LNCaP clone FGC (cell line): ENCODE measurements at regions not wholly inside any gene's neighbourhood (a gene's known extent, or its start where the extent isn't known, plus 50 kb on each side); places are given as distances from the start of the nearest gene placed in this dataset.

ENCODE experiments used
- DNase-seq: peaks from one replicate; pipeline ENCODE4 v3.0.0-alpha.2; 2011; ENCODE audit warnings: low read depth
- H3K4me3 ChIP-seq: 2 replicates; pipeline ENCODE4 v1.5.1; 2011; ENCODE audit warnings: mild to moderate bottlenecking, low read depth, low read length, control low read depth
- TF ChIP-seq, protein P1 (sequence below): IDR thresholded peaks from 2 replicates; pipeline ENCODE4 v1.5.1; 2012; ENCODE audit warnings: mild to moderate bottlenecking; ENCODE audit not compliant: control insufficient read depth, insufficient read depth; ENCODE audit errors: extremely low read depth

DNA sequence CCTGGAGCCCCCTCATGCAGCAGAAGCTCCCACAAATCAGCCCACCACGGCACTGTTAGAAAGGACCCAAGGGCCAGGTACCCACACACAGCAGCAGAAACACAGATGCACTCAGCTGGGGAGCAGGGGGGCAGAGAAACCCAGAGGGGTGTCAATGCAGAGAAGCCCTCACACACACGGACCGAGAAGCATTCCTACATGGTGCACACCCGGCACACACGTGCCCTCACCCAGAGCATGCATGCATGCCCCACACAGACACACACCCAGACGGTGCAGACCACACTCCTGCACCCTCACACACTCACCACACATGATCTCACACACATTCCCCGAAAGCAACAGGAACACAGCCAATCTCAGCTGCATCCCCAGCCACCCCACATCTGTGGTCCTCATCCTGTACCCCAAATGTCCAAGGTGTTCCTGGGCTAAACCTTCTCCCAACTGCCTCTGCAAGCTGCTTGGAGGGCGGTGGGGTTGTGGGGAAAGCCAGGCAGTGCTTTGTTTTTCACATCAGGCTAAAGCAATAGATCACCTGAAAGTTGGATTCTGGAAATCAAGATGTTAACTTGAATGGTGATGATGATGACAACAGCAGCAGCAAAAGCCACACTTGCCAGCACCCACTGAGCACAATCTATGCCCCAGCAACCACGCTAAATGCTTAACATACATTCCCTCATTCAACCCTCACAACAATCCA, 102.3 kb downstream of the ZFP36L2 start:
- no peak overlapping the region for H3K4me3 ChIP-seq
- DNase-seq = no peak
- TF ChIP-seq, protein P1, sequence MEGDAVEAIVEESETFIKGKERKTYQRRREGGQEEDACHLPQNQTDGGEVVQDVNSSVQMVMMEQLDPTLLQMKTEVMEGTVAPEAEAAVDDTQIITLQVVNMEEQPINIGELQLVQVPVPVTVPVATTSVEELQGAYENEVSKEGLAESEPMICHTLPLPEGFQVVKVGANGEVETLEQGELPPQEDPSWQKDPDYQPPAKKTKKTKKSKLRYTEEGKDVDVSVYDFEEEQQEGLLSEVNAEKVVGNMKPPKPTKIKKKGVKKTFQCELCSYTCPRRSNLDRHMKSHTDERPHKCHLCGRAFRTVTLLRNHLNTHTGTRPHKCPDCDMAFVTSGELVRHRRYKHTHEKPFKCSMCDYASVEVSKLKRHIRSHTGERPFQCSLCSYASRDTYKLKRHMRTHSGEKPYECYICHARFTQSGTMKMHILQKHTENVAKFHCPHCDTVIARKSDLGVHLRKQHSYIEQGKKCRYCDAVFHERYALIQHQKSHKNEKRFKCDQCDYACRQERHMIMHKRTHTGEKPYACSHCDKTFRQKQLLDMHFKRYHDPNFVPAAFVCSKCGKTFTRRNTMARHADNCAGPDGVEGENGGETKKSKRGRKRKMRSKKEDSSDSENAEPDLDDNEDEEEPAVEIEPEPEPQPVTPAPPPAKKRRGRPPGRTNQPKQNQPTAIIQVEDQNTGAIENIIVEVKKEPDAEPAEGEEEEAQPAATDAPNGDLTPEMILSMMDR = no peak

DNA sequence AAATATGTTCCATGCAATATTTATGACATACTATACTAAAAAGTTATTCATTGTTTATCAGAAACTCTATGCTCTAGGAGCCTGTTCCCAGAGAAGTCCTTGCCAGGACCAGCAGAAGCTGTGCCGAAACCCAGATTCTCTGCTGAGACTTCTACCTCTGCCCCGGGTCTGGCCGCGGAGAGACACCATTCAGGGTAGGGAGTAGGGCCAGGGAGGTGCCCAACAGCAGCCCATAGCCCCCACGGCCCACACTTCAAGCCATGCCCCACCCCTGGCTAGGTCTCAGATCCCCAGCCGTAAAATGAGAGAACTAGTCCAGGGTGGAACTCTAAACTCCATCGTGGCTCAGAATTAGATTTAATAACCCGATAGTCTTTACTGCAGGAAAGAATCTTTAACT, 102.9 kb downstream of the ZFP36L2 start:
- TF ChIP-seq, protein P1 = no peak
- H3K4me3 ChIP-seq = no peak overlapping the region
- DNase-seq = no peak

DNA sequence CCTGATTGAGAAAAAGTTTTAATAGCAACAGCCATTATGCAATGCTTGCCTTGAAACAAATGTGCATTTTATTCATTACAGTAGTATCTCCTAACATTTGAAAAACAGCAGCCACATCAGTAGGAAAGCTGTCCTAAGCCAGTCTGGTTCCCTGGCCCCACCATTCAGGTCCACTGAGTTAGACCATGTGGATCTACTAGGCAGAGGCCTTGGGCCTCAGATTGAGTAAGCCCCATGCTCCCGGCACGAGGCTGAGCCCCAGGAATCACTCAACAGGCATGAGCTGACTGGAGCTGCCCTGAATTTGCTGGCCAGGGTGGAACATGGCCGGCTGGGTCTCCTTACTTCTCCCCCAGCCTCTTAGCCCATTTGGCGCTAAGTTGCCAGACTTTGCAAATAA, 103.4 kb downstream of the ZFP36L2 start:
- TF ChIP-seq, protein P1 = no peak
- DNase-seq = no peak

DNA sequence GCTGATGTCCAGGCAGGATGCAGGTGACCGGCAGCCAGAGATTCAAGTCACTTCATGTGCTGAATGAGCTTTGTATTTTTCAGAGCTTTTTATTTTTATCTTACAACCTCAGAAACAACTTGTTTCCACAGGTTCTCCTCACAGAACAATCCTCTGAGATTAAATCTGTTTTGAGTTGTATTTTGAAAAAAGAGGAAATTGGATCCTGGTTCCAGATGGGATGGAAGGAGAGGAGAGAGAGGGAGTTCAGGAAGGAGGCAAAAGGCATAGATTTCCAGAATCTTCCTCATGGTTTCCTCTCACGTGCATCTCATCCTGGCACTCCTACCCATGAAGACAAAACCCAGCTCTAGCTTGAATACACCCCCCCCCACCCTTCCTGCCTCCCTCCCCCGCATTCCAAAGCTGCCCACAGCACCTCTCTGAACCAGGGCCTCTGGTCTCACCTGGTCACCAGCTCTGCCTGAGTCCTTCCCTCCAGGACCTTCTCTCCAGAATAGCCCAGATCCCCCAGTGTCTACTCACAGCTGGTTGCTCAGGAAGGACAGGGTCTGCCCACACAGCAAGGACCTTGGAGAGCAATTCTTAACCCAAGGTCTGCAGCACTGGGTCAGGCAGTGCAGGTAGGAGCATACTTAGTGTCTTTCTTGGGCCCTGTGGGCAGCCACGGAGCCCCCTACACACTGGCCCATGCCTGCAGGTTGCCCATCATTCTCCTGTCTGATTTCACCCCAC, 104.7 kb downstream of the ZFP36L2 start:
- no peak overlapping the region for H3K4me3 ChIP-seq
- TF ChIP-seq, protein P1 = no peak
- no peak for DNase-seq

More for the DNA sequence above, 103.4 kb downstream of the ZFP36L2 start:
- H3K4me3 ChIP-seq = no peak overlapping the region

DNA sequence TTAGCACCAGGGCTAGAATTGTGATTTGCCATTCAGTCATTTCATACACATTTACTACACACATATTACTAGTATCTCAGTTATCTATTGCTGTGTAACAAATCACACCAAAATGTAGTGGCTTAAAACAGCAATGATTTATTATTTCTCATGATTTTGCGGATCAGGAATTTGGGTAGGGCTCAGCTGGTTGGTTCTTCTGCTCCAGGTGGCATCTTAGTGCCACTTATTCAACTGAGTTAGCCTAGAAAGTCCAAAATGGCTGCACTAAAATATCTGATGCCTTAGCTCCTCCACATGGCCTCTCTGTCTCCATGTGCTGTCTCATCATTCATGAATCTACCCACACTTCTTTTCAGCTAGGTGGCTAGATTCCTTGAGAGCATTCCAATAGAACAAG, 107.1 kb downstream of the ZFP36L2 start:
- DNase-seq = no peak
- TF ChIP-seq, protein P1 = no peak
- H3K4me3 ChIP-seq = no peak overlapping the region

DNA sequence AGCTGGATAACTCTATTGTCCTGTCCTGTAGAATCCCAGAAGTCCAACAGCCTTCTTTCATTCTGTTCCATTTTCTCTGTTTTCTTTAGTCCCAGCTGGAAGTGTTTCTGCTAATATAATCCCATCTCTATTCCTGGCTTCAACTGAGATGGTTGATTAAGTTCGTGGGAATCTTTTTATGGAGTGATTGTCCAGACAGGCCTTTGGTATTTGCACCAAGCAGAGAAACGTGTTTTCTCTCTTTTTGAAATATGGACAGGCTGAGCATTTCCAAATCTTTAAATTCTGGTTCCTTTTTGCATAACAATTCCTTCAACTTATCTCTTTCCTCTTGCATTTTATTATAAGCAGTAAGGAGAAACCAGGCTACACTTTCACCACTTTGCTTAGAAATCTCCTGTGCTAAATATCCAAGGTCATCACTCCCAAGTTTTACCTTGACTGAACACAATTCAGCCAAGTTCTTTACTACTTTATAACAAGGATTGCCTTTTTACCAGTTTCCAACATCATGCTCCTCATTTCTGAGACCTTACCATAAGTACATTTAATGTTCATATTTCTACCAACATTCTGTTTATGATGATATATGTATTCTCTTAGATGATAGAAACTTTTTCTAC, 108.8 kb downstream of the ZFP36L2 start:
- H3K4me3 ChIP-seq = no peak overlapping the region
- no peak for DNase-seq
- TF ChIP-seq, protein P1 = no peak

DNA sequence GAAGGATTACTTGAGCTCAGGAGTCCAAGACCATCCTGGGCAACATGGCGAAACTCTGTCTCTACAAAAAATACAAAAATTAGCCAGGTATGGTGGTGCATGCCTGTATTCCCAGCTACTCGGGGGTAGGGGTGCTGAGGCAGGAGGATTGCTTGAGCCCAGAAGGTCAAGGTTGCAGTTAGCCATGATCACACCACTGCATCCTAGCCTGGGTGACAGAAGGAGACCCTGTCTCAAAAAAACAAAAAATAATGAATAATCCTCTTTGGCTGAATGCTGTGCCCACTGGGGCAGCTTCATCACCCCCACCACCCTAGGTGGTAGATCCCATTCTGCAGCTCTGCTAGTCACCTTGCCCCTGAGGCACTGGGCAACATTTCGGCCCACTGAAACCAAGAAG, 109.4 kb downstream of the ZFP36L2 start:
- H3K4me3 ChIP-seq = no peak overlapping the region
- TF ChIP-seq, protein P1 = no peak
- no peak for DNase-seq
